ENCODE measurements at regions not wholly inside any gene's neighbourhood (a gene's known extent, or its start where the extent isn't known, plus 50 kb on each side); places are given as distances from the start of the nearest gene placed in this dataset.
A peak's percentile ranks its signal among the peaks of the same experiment; 100 is the strongest.

DNA sequence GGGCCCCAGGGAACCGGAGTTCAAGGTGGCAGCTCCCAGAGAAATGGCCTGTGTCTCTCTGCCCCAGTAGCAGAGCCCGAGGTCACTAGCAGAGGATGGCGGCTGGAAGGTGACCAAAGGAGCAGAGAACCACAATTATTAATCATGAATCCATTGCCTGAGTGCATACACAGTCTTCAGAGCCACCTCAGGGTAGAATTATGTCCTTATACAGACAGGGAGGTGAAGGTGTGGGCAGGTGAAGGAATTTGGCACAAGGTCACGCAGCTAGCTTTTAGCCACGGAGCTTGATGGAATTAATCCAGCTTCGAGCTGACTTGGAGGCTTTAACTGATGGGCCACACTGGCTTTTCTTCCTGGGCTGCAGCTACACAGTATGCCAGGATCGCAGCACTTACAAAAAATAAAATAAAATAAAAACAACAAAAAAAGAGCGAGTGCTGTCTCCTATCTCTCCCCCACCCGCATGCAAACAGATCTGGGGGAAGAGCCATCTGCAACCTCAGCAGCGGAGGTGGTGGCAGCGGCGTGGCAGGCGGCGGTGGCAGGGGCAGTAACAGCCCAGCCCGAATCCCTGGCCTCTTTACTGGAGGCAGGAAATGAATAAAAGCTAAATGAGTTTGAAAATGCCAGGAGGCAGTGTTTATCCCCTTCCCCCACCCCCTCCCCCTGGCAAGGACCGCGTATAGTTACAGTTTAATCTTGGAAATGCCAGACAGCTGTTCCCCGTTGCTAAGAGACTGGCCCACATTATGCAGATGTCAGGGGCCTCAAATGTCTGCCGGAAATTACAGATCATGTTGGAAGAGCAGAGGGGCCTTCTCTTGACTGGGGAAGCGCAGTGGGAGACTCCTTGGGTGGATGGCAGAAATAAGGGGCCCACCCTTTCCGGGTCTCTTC lies 93.5 kb downstream of the LRRC74A start:
- no TSS peak for BruUV-seq (replicated peaks)
- Histone ChIP-seq H3K4me3 (no peak overlapping the region), H3K9ac (ENCODE audit: control insufficient read depth, insufficient read depth, low read length) (no peak overlapping the region), H3K4me2 (ENCODE audit: control insufficient read depth, insufficient read depth) (no peak overlapping the region), H3K27ac (ENCODE audit: control insufficient read depth, insufficient read depth) (no peak overlapping the region), H4K20me1 (ENCODE audit: control insufficient read depth, insufficient read depth) (no peaks in the 10 kb centered on the region), H3K79me2 (ENCODE audit: control insufficient read depth, insufficient read depth, low read length) (no peaks in the 10 kb centered on the region), H3K27me3 (replicated peaks in 1 of 2; ENCODE audit: control insufficient read depth in 2 of 2, insufficient read depth in 2 of 2, low read length in 1 of 2) (no peaks in the 10 kb centered on the region), H2AFZ (ENCODE audit: control insufficient read depth, low read depth, low read length) (no peak overlapping the region; the same call in 1 of the 2 replicates), H3K4me1 (ENCODE audit: control insufficient read depth, insufficient read depth, low read length) (peaks cover 5% of the 10 kb centered on the region), H3K9me3 (replicated peaks; ENCODE audit: control insufficient read depth, insufficient read depth, low read length) (no peaks in the 10 kb centered on the region), H3K36me3 (ENCODE audit: control insufficient read depth in 2 of 2, insufficient read depth in 2 of 2, low read length in 1 of 2) (no peaks in the 10 kb centered on the region)
- WGBS (ENCODE audit: insufficient coverage, insufficient replicate concordance, low lambda C conversion rate, missing lambda C conversion rate), result 45% methylated on average over 21 of the region's 21 CpGs
- RAD21 ChIA-PET (ENCODE audit: unreplicated experiment), result interaction anchor here (1.0 to 12.8 kb wide), 18 partner anchors 9 to 177 kb away, joined by 3 to 233 read pairs (median 6); partner anchors contain the start of gene IRF2BPL
- DNase-seq (ENCODE audit: low read depth, low spot score), result no peak
- POLR2A ChIA-PET, result interaction anchor here (0.5 to 9.2 kb wide), 14 partner anchors 9 to 135 kb away, joined by 3 to 53 read pairs (median 4); no protein-coding TSS in a partner anchor
- CTCF ChIA-PET, result interaction anchor here (0.9 to 11.3 kb wide), 14 partner anchors 8 to 177 kb away, joined by 3 to 189 read pairs (median 5); no protein-coding TSS in a partner anchor
- no peak for FAIRE-seq
- SMC1A ChIA-PET (ENCODE audit: uncharacterized antibody, unreplicated experiment), result interaction anchor here (0.7 to 12.6 kb wide), 23 partner anchors 10 to 634 kb away, joined by 3 to 233 read pairs (median 6); partner anchors contain the start of gene IRF2BPL
- peak; percentile 68 for ATAC-seq
- intact Hi-C loops (cut with micrococcal nuclease; ENCODE audit: unreplicated experiment) (loop anchor here (2.0 kb wide), 1 partner anchor 27 kb away; no protein-coding TSS in a partner anchor), in situ Hi-C loops (cut with MboI) (loop anchor here (10.0 kb wide), 1 partner anchor 145 kb away; no protein-coding TSS in a partner anchor)
- TF ChIP-seq IKZF2 (IDR thresholded peaks at IDR 0.05) (0 out of 4 replicates have a peak, but pooled peaks of 1 of the 2 experiments have one; percentile 12), YY1 (IDR thresholded peaks at IDR 0.05; ENCODE audit: low read depth, low read length) (0 out of 2 replicates have a peak, but pooled peaks have one; percentile 25), POU2F2 (IDR thresholded peaks at IDR 0.05; ENCODE audit: borderline replicate concordance, low read depth, low read length) (peak; percentile 76; the same call in 1 of the 3 replicates), FOXK2 (IDR thresholded peaks at IDR 0.05) (no peak), ZZZ3 (IDR thresholded peaks at IDR 0.05; ENCODE audit: control insufficient read depth, insufficient read length, low read depth) (no peak)
- TF ChIP-seq, protein P1, sequence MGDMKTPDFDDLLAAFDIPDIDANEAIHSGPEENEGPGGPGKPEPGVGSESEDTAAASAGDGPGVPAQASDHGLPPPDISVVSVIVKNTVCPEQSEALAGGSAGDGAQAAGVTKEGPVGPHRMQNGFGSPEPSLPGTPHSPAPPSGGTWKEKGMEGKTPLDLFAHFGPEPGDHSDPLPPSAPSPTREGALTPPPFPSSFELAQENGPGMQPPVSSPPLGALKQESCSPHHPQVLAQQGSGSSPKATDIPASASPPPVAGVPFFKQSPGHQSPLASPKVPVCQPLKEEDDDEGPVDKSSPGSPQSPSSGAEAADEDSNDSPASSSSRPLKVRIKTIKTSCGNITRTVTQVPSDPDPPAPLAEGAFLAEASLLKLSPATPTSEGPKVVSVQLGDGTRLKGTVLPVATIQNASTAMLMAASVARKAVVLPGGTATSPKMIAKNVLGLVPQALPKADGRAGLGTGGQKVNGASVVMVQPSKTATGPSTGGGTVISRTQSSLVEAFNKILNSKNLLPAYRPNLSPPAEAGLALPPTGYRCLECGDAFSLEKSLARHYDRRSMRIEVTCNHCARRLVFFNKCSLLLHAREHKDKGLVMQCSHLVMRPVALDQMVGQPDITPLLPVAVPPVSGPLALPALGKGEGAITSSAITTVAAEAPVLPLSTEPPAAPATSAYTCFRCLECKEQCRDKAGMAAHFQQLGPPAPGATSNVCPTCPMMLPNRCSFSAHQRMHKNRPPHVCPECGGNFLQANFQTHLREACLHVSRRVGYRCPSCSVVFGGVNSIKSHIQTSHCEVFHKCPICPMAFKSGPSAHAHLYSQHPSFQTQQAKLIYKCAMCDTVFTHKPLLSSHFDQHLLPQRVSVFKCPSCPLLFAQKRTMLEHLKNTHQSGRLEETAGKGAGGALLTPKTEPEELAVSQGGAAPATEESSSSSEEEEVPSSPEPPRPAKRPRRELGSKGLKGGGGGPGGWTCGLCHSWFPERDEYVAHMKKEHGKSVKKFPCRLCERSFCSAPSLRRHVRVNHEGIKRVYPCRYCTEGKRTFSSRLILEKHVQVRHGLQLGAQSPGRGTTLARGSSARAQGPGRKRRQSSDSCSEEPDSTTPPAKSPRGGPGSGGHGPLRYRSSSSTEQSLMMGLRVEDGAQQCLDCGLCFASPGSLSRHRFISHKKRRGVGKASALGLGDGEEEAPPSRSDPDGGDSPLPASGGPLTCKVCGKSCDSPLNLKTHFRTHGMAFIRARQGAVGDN (IDR thresholded peaks at IDR 0.05), result peak; percentile 30; the same call in 1 of the 2 replicates
- TF ChIP-seq, protein P2, sequence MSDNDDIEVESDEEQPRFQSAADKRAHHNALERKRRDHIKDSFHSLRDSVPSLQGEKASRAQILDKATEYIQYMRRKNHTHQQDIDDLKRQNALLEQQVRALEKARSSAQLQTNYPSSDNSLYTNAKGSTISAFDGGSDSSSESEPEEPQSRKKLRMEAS (IDR thresholded peaks at IDR 0.05; ENCODE audit: low read depth, low read length), result no peak
- TF ChIP-seq, protein P3, sequence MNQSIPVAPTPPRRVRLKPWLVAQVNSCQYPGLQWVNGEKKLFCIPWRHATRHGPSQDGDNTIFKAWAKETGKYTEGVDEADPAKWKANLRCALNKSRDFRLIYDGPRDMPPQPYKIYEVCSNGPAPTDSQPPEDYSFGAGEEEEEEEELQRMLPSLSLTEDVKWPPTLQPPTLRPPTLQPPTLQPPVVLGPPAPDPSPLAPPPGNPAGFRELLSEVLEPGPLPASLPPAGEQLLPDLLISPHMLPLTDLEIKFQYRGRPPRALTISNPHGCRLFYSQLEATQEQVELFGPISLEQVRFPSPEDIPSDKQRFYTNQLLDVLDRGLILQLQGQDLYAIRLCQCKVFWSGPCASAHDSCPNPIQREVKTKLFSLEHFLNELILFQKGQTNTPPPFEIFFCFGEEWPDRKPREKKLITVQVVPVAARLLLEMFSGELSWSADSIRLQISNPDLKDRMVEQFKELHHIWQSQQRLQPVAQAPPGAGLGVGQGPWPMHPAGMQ (IDR thresholded peaks at IDR 0.05; ENCODE audit: borderline replicate concordance), result no peak

All from GM12878 (cell line).